ENCODE measurements at regions not wholly inside any gene's neighbourhood (a gene's known extent, or its start where the extent isn't known, plus 50 kb on each side); places are given as distances from the start of the nearest gene placed in this dataset.

DNA sequence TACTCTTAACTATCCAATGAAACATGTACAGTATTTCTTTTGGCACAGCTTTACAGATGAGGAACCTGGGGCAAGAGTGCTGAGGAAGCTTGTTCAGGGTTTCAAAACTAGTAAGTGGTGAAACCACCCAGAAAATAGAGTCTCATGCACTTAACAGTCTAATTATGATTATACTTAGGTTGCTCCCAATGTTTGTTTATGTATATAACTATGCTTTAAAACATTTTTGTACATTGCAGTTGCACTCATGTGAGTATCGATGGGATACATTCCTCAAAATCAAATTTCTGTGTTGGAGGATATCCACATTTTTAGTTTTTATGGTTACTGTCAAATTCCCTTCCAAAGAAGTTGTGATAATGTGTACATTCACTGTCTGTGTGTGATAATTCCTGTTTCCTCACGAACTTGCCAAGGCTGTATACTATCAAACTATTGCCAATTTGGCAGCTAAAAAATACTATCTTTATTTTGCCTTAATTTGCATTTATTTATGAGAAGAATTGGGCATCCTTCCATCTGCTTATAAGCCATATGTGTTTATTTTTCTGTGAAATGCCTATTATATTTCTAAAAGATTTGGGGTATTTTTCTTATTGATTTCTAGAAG is 143.9 kb upstream of the SSTR1 start (continued):
- TF ChIP-seq GLI2 (tag by site-specific recombination; IDR thresholded peaks at IDR 0.05; ENCODE audit: borderline replicate concordance, low read depth) (no peak), ZNF223 (tag by site-specific recombination; IDR thresholded peaks at IDR 0.05) (no peak), GLIS1 (tag by site-specific recombination; IDR thresholded peaks at IDR 0.05) (no peak), PRDM1 (tag by site-specific recombination; IDR thresholded peaks at IDR 0.05) (no peak)

DNA sequence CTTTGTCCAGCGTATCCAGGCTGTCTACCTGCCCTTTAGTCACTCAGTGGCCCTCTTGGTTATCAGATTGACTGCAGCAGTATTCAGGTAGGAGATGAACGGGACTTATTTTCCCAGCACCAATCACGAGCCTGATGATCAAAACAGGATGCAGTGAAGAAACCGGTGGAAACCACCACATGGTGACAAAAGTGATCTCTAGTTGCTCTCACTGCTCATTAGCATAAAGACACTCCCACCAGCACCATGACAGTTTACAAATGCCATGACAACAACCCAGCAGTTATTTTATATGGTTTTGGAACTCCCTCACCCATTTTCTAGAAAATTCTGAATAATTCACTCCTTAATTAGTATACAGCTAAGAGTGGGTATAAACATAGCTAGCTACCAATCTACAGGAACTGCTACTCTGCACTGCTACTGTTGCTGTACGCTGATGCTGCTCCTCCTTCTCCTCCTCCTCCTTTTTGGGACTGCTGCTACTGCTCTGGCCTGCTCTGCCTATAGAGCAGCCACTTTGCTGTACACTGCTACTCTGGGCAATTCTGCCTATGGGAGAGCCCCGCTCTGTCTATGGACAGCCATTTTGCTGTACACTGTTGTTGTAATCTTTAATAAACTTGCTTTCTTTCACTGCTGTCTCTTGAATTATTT is 142.5 kb upstream of the SSTR1 start:
- ChIA-PET CTCF (no interaction called here), POLR2A (no interaction called here)
- TF ChIP-seq, protein P1, sequence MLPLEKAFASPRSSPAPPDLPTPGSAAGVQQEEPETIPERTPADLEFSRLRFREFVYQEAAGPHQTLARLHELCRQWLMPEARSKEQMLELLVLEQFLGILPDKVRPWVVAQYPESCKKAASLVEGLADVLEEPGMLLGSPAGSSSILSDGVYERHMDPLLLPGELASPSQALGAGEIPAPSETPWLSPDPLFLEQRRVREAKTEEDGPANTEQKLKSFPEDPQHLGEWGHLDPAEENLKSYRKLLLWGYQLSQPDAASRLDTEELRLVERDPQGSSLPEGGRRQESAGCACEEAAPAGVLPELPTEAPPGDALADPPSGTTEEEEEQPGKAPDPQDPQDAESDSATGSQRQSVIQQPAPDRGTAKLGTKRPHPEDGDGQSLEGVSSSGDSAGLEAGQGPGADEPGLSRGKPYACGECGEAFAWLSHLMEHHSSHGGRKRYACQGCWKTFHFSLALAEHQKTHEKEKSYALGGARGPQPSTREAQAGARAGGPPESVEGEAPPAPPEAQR (tag by site-specific recombination; IDR thresholded peaks at IDR 0.05) = no peak
- TF ChIP-seq ZBTB17 (tag by site-specific recombination; IDR thresholded peaks at IDR 0.05) = 0 out of 2 replicates have a peak, but pooled peaks have one; percentile 47
- H3K4me3 ChIP-seq (ENCODE audit: low read depth, low read length) = no peak overlapping the region
- no peaks in the 10 kb centered on the region for H3K36me3 ChIP-seq (ENCODE audit: control insufficient read depth in 2 of 2, insufficient read depth in 1 of 2, low read length in 2 of 2)
- no peak overlapping the region for H3K27ac ChIP-seq (ENCODE audit: extremely low read depth, low read depth, low read length)
- no peaks in the 10 kb centered on the region for H3K4me1 ChIP-seq (ENCODE audit: control insufficient read depth, insufficient read depth, low read length)
- no peaks in the 10 kb centered on the region for H3K9me3 ChIP-seq (ENCODE audit: control insufficient read depth, insufficient read depth, low read depth, low read length)

DNA sequence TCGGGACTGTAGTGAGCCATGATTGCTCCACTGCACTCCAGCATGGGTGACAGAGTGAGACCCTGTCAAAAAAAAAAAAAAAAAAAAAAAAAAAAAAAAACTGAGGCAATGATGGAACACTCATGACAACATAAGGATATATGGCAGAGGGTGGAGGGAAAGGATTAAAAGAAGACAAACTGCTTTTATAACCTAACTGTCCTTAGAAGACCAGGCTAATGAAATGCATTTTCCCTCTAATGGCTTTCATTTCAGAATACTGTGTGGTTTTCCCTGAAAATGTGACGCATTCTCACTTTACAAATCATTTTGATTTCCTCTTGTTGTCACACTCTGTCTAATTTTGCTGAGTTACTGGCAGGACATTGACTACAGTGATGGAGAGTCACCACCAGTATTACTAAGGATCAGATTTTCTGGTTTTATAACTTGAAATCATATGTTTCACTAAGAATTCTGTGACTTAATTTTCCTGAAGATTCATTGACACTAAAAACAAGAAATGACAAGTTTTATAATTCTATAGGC is 137.6 kb upstream of the SSTR1 start:
- no peaks in the 10 kb centered on the region for H3K4me1 ChIP-seq (ENCODE audit: control insufficient read depth, insufficient read depth, low read length)
- no peak for TF ChIP-seq SP7 (tag by site-specific recombination; IDR thresholded peaks at IDR 0.05)
- no peak for TF ChIP-seq TRIM28 (IDR thresholded peaks at IDR 0.05; ENCODE audit: borderline replicate concordance, low read length)
- TF ChIP-seq, protein P2, sequence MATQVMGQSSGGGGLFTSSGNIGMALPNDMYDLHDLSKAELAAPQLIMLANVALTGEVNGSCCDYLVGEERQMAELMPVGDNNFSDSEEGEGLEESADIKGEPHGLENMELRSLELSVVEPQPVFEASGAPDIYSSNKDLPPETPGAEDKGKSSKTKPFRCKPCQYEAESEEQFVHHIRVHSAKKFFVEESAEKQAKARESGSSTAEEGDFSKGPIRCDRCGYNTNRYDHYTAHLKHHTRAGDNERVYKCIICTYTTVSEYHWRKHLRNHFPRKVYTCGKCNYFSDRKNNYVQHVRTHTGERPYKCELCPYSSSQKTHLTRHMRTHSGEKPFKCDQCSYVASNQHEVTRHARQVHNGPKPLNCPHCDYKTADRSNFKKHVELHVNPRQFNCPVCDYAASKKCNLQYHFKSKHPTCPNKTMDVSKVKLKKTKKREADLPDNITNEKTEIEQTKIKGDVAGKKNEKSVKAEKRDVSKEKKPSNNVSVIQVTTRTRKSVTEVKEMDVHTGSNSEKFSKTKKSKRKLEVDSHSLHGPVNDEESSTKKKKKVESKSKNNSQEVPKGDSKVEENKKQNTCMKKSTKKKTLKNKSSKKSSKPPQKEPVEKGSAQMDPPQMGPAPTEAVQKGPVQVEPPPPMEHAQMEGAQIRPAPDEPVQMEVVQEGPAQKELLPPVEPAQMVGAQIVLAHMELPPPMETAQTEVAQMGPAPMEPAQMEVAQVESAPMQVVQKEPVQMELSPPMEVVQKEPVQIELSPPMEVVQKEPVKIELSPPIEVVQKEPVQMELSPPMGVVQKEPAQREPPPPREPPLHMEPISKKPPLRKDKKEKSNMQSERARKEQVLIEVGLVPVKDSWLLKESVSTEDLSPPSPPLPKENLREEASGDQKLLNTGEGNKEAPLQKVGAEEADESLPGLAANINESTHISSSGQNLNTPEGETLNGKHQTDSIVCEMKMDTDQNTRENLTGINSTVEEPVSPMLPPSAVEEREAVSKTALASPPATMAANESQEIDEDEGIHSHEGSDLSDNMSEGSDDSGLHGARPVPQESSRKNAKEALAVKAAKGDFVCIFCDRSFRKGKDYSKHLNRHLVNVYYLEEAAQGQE (tag by site-specific recombination; IDR thresholded peaks at IDR 0.05) = no peak
- no peak for TF ChIP-seq ZNF19 (tag by site-specific recombination; IDR thresholded peaks at IDR 0.05; ENCODE audit: low read depth)
- TF ChIP-seq, protein P3, sequence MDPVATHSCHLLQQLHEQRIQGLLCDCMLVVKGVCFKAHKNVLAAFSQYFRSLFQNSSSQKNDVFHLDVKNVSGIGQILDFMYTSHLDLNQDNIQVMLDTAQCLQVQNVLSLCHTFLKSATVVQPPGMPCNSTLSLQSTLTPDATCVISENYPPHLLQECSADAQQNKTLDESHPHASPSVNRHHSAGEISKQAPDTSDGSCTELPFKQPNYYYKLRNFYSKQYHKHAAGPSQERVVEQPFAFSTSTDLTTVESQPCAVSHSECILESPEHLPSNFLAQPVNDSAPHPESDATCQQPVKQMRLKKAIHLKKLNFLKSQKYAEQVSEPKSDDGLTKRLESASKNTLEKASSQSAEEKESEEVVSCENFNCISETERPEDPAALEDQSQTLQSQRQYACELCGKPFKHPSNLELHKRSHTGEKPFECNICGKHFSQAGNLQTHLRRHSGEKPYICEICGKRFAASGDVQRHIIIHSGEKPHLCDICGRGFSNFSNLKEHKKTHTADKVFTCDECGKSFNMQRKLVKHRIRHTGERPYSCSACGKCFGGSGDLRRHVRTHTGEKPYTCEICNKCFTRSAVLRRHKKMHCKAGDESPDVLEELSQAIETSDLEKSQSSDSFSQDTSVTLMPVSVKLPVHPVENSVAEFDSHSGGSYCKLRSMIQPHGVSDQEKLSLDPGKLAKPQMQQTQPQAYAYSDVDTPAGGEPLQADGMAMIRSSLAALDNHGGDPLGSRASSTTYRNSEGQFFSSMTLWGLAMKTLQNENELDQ (tag by site-specific recombination; IDR thresholded peaks at IDR 0.05; ENCODE audit: low read depth) = no peak
- ChIA-PET POLR2A (no interaction called here), CTCF (no interaction called here)
- no peaks in the 10 kb centered on the region for H3K36me3 ChIP-seq (ENCODE audit: control insufficient read depth in 2 of 2, insufficient read depth in 1 of 2, low read length in 2 of 2)
- H3K4me3 ChIP-seq (ENCODE audit: low read depth, low read length) = no peak overlapping the region
- no peak overlapping the region for H3K27ac ChIP-seq (ENCODE audit: extremely low read depth, low read depth, low read length)
- no peaks in the 10 kb centered on the region for H3K9me3 ChIP-seq (ENCODE audit: control insufficient read depth, insufficient read depth, low read depth, low read length)

DNA sequence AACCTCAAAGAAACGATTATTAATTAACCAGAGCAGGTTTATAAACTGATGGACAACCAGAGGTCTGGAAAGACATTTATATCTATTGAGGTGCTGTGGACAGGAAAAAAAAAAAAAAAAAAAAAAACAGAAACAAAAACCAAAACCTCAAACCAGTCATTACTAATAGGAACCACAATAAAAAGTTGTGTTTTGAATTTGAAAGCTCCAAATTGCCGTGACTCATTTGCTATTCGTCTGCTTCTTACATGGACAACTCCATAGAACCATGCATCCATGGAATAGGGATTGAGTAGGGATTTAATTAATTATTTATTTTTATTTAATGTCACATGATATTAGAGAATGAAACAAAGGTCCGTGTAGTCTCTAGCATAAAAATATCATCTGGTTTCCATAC is 134.1 kb upstream of the SSTR1 start:
- Histone ChIP-seq H3K36me3 (ENCODE audit: control insufficient read depth in 2 of 2, insufficient read depth in 1 of 2, low read length in 2 of 2) (no peaks in the 10 kb centered on the region), H3K9me3 (ENCODE audit: control insufficient read depth, insufficient read depth, low read depth, low read length) (no peaks in the 10 kb centered on the region), H3K27ac (ENCODE audit: extremely low read depth, low read depth, low read length) (no peak overlapping the region), H3K4me3 (ENCODE audit: low read depth, low read length) (no peak overlapping the region), H3K4me1 (ENCODE audit: control insufficient read depth, insufficient read depth, low read length) (no peaks in the 10 kb centered on the region)
- ChIA-PET POLR2A (no interaction called here), CTCF (no interaction called here)
- TF ChIP-seq ZNF350 (tag by site-specific recombination; IDR thresholded peaks at IDR 0.05) (no peak), ZNF416 (tag by site-specific recombination; IDR thresholded peaks at IDR 0.05) (no peak), ZNF747 (tag by site-specific recombination; IDR thresholded peaks at IDR 0.05) (no peak), ZNF626 (tag by site-specific recombination; IDR thresholded peaks at IDR 0.05) (no peak), ZNF239 (tag by site-specific recombination; IDR thresholded peaks at IDR 0.05) (no peak), ZNF561 (tag by site-specific recombination; IDR thresholded peaks at IDR 0.05; ENCODE audit: borderline replicate concordance) (no peak), ZNF791 (tag by site-specific recombination; IDR thresholded peaks at IDR 0.05) (no peak), ZNF202 (tag by site-specific recombination; IDR thresholded peaks at IDR 0.05; ENCODE audit: borderline replicate concordance) (no peak), ZFP41 (tag by site-specific recombination; IDR thresholded peaks at IDR 0.05; ENCODE audit: borderline replicate concordance) (no peak)
- TF ChIP-seq, protein P4, sequence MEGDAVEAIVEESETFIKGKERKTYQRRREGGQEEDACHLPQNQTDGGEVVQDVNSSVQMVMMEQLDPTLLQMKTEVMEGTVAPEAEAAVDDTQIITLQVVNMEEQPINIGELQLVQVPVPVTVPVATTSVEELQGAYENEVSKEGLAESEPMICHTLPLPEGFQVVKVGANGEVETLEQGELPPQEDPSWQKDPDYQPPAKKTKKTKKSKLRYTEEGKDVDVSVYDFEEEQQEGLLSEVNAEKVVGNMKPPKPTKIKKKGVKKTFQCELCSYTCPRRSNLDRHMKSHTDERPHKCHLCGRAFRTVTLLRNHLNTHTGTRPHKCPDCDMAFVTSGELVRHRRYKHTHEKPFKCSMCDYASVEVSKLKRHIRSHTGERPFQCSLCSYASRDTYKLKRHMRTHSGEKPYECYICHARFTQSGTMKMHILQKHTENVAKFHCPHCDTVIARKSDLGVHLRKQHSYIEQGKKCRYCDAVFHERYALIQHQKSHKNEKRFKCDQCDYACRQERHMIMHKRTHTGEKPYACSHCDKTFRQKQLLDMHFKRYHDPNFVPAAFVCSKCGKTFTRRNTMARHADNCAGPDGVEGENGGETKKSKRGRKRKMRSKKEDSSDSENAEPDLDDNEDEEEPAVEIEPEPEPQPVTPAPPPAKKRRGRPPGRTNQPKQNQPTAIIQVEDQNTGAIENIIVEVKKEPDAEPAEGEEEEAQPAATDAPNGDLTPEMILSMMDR (tag by site-specific recombination; IDR thresholded peaks at IDR 0.05) = no peak
